HCT116 (cell line): ENCODE measurements at regions not wholly inside any gene's neighbourhood (a gene's known extent, or its start where the extent isn't known, plus 50 kb on each side); places are given as distances from the start of the nearest gene placed in this dataset.

ENCODE experiments used
- CEBPB ChIP-seq: IDR thresholded peaks from 2 replicates; pipeline ENCODE4 v1.6.1; 2012; ENCODE audit warnings: low read depth
- EZH2 ChIP-seq: fragments of 200-600 bp; sonication (generic); IDR thresholded peaks from 2 replicates; pipeline ENCODE4 v1.6.1; 2017; ENCODE audit warnings: antibody characterized with exemption, mixed run types
- EZH2phosphoT487 ChIP-seq: fragments of 200-600 bp; IDR thresholded peaks from 2 replicates; pipeline ENCODE4 v1.6.1; 2018; ENCODE audit warnings: antibody characterized with exemption, borderline replicate concordance
- JUND ChIP-seq: IDR thresholded peaks from 2 replicates; pipeline ENCODE4 v1.6.1; 2012
- POLR2A ChIP-seq: IDR thresholded peaks from 2 replicates; pipeline ENCODE4 v1.7.0; 2011; ENCODE audit warnings: borderline replicate concordance; ENCODE audit not compliant: insufficient read depth, insufficient read length; ENCODE audit errors: extremely low read depth
- POLR2AphosphoS5 ChIP-seq: IDR thresholded peaks from 2 replicates; pipeline ENCODE4 v1.6.1; 2011; ENCODE audit warnings: mild to moderate bottlenecking, low read depth, low read length, moderate library complexity
- RAD21 ChIP-seq: IDR thresholded peaks from 2 replicates; pipeline ENCODE4 v1.6.1; 2012; ENCODE audit warnings: low read depth, mild to moderate bottlenecking
- SP1 ChIP-seq: IDR thresholded peaks from 2 replicates; pipeline ENCODE4 v1.6.1; 2012; ENCODE audit warnings: low read depth
- TF ChIP-seq, protein P1 (sequence below), 3 experiments: fragments of 200-600 bp in 1 of 3; sonication (generic) in 1 of 3; IDR thresholded peaks in 2 of 3; conservative IDR thresholded peaks in 1 of 3; 2 replicates each; pipeline ENCODE4 v1.5.1; 2012 to 2017; ENCODE audit warnings: low read depth in 2 of 3, low read length in 2 of 3, antibody characterized with exemption in 1 of 3, borderline replicate concordance in 1 of 3, control low read depth in 1 of 3, mild to moderate bottlenecking in 1 of 3, mixed read lengths in 1 of 3, mixed run types in 1 of 3, moderate library complexity in 1 of 3; ENCODE audit not compliant: insufficient read depth in 1 of 3
- TF ChIP-seq, protein P2 (sequence below): IDR thresholded peaks from 2 replicates; pipeline ENCODE4 v1.6.1; 2012
- TF ChIP-seq, protein P3 (sequence below): IDR thresholded peaks from 2 replicates; pipeline ENCODE4 v1.6.1; 2012; ENCODE audit warnings: low read depth

DNA sequence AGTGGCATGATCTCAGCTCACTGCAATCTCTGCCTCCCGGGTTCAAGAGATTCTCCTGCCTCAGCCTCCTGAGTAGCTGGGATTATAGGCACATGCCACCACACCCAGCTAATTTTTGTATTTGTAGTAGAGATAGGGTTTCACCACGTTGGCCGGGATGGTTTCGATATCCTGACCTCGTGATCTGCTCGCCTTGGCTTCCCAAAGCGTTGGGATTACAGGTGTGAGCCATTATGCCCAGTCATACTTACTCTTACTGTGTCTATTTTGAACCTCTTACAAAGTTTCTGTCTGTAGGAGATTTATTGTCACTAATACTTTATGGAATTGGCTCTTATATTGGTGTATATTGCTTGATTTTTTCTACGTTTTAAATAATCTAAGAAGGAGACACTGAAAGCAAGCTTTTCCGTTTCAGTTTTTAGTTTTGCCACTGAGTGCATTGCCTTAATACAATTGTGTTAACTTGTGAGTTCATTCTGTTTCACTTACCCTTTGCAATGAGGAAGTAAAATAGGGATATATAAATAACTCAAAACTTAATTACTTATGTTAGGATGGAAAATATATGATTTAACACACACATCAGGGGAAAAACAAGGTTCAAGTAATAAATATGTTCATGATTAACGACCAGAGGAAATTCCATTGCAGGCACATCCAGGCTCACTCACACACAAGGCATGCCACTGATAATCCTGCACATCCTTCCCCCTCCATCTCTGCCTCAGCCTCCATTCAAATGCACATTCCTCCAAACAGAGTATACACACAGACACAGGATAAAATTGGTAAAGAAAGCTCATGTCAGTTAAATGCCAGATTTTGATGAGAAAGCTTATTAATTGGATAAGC is 279.3 kb upstream of the RASGRP1 start:
- TF ChIP-seq POLR2A, result no peak
- TF ChIP-seq, protein P1, sequence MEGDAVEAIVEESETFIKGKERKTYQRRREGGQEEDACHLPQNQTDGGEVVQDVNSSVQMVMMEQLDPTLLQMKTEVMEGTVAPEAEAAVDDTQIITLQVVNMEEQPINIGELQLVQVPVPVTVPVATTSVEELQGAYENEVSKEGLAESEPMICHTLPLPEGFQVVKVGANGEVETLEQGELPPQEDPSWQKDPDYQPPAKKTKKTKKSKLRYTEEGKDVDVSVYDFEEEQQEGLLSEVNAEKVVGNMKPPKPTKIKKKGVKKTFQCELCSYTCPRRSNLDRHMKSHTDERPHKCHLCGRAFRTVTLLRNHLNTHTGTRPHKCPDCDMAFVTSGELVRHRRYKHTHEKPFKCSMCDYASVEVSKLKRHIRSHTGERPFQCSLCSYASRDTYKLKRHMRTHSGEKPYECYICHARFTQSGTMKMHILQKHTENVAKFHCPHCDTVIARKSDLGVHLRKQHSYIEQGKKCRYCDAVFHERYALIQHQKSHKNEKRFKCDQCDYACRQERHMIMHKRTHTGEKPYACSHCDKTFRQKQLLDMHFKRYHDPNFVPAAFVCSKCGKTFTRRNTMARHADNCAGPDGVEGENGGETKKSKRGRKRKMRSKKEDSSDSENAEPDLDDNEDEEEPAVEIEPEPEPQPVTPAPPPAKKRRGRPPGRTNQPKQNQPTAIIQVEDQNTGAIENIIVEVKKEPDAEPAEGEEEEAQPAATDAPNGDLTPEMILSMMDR (IDR thresholded peaks at IDR 0.05 in 2 of 3, conservative IDR thresholded peaks at IDR 0.05 in 1 of 3; ENCODE audit: borderline replicate concordance in 1 of 3, insufficient read depth in 1 of 3, low read depth in 2 of 3, low read length in 2 of 3), result no peak
- TF ChIP-seq SP1, result no peak
- no peak for TF ChIP-seq RAD21
- TF ChIP-seq, protein P2, sequence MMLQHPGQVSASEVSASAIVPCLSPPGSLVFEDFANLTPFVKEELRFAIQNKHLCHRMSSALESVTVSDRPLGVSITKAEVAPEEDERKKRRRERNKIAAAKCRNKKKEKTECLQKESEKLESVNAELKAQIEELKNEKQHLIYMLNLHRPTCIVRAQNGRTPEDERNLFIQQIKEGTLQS, result no peak
- TF ChIP-seq EZH2phosphoT487, result no peak
- no peak for TF ChIP-seq POLR2AphosphoS5
- TF ChIP-seq, protein P3, sequence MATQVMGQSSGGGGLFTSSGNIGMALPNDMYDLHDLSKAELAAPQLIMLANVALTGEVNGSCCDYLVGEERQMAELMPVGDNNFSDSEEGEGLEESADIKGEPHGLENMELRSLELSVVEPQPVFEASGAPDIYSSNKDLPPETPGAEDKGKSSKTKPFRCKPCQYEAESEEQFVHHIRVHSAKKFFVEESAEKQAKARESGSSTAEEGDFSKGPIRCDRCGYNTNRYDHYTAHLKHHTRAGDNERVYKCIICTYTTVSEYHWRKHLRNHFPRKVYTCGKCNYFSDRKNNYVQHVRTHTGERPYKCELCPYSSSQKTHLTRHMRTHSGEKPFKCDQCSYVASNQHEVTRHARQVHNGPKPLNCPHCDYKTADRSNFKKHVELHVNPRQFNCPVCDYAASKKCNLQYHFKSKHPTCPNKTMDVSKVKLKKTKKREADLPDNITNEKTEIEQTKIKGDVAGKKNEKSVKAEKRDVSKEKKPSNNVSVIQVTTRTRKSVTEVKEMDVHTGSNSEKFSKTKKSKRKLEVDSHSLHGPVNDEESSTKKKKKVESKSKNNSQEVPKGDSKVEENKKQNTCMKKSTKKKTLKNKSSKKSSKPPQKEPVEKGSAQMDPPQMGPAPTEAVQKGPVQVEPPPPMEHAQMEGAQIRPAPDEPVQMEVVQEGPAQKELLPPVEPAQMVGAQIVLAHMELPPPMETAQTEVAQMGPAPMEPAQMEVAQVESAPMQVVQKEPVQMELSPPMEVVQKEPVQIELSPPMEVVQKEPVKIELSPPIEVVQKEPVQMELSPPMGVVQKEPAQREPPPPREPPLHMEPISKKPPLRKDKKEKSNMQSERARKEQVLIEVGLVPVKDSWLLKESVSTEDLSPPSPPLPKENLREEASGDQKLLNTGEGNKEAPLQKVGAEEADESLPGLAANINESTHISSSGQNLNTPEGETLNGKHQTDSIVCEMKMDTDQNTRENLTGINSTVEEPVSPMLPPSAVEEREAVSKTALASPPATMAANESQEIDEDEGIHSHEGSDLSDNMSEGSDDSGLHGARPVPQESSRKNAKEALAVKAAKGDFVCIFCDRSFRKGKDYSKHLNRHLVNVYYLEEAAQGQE, result no peak
- TF ChIP-seq EZH2, result no peak
- no peak for TF ChIP-seq JUND
- TF ChIP-seq CEBPB, result no peak
